Amniotic stem cell (primary cell): ENCODE measurements at regions not wholly inside any gene's neighbourhood (a gene's known extent, or its start where the extent isn't known, plus 50 kb on each side); places are given as distances from the start of the nearest gene placed in this dataset.

Source experiments
- DNase-seq: peaks from one replicate; lab custom pipeline; 2025; lab: John Stamatoyannopoulos, UW

GRCh38 chr7:70986297-70986696 lies 145.6 kb upstream of the GALNT17 start:
- DNase-seq = no peak

GRCh38 chr7:70994176-70994575 lies 137.8 kb upstream of the GALNT17 start:
- DNase-seq = no peak

GRCh38 chr7:70997261-70997660 lies 134.7 kb upstream of the GALNT17 start:
- DNase-seq = no peak

GRCh38 chr7:71005109-71005508 lies 126.8 kb upstream of the GALNT17 start:
- no peak for DNase-seq

- DNase-seq = no peak
Observed at GRCh38 chr7:71009636-71010035, 122.3 kb upstream of the GALNT17 start.

GRCh38 chr7:71015252-71015900 lies 116.6 kb upstream of the GALNT17 start:
- no peak for DNase-seq

- no peak for DNase-seq
Observed at GRCh38 chr7:71016401-71016800, 115.5 kb upstream of the GALNT17 start.

GRCh38 chr7:71017602-71018001 lies 114.3 kb upstream of the GALNT17 start:
- no peak for DNase-seq

- DNase-seq = no peak
Observed at GRCh38 chr7:71019706-71020105, 112.2 kb upstream of the GALNT17 start.

GRCh38 chr7:71021131-71021530 lies 110.8 kb upstream of the GALNT17 start:
- DNase-seq = no peak

- no peak for DNase-seq
Observed at GRCh38 chr7:71026680-71027079, 105.3 kb upstream of the GALNT17 start.

GRCh38 chr7:71034243-71034642 lies 97.7 kb upstream of the GALNT17 start:
- DNase-seq = no peak

GRCh38 chr7:71042591-71042990 lies 89.4 kb upstream of the GALNT17 start:
- DNase-seq = no peak

GRCh38 chr7:71050492-71050891 lies 81.5 kb upstream of the GALNT17 start:
- no peak for DNase-seq

- no peak for DNase-seq
Observed at GRCh38 chr7:71055504-71055903, 76.4 kb upstream of the GALNT17 start.

GRCh38 chr7:71077743-71078476 lies 54.0 kb upstream of the GALNT17 start:
- no peak for DNase-seq
